ENCODE measurements at regions not wholly inside any gene's neighbourhood (a gene's known extent, or its start where the extent isn't known, plus 50 kb on each side); places are given as distances from the start of the nearest gene placed in this dataset.

DNA sequence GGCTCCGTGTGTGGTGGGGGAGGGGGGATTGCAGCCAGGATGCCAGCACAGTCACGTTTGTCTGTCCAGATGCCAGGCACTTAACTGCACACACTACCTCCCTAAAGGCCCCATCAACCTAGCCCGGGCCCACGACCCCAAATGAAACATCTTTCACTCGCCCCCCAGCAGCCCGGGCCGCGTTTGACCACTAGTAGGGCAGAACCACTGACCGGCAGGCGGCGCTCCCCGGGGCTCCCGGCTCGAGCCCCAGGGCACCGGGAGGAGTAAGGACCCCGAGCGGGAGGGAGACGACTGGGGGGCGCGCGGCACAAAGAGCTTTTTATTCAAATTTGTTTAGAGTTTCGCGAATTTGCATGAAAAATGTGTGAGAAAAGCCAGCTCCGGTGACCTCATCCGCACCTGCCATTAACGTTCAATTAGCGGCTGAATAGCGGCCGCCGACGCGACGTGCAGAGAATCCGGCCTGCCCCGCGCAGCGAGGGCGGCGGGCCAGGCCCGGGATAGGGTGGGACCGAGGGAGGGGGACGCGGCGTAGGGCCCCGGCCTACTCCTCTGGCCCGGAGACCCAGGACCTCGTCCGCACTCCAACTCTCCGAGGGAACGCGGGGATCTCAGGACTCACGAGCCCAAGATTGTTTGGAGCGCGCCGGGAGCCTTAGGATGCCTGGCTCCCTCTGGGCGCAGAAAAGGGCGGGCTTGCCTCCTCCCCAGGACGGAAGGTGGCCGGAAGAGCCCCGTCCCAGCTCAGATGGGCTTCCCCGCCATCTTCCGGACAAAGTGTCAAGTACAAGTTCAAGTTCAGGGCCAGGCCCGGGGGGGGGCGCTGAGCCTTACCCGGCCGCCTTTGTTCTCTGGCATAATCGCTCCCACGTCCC is 64.9 kb upstream of the POLG start:
- DNase-seq = no peak

DNA sequence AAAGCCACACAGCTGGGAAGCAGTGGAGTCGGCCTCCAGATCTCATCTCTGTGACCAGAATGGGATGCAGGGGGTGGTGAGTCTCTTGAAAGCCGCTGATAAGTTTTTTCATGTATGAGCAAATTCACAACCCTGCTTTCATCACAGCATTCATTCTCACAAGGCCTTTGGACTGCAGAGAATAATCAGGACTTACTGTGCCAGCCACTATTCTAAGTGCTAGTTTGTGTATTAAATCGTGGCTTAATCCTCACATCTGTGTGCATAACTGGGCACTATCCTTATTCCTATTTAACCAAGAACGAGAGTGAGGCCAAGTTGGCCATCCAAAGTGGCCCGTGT is 64.2 kb upstream of the POLG start:
- DNase-seq = no peak

DNA sequence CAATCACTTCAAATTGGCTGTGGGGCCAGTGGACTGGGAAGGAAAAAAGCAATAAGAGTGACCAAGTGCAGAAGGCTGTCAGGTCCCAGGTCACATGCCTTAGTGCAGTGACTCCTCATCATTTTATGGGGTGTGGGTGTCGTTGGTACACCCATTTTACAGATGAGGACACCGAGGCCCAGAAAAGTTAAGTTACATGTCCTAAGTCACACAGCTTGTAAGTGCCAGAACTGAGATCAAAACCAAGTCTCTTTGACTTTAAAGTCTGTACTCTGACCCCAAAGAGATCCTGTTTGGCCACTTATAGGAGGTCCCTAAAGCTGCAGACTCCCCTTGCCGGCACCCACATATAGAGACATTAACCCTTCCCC is 63.0 kb upstream of the POLG start:
- DNase-seq = no peak

DNA sequence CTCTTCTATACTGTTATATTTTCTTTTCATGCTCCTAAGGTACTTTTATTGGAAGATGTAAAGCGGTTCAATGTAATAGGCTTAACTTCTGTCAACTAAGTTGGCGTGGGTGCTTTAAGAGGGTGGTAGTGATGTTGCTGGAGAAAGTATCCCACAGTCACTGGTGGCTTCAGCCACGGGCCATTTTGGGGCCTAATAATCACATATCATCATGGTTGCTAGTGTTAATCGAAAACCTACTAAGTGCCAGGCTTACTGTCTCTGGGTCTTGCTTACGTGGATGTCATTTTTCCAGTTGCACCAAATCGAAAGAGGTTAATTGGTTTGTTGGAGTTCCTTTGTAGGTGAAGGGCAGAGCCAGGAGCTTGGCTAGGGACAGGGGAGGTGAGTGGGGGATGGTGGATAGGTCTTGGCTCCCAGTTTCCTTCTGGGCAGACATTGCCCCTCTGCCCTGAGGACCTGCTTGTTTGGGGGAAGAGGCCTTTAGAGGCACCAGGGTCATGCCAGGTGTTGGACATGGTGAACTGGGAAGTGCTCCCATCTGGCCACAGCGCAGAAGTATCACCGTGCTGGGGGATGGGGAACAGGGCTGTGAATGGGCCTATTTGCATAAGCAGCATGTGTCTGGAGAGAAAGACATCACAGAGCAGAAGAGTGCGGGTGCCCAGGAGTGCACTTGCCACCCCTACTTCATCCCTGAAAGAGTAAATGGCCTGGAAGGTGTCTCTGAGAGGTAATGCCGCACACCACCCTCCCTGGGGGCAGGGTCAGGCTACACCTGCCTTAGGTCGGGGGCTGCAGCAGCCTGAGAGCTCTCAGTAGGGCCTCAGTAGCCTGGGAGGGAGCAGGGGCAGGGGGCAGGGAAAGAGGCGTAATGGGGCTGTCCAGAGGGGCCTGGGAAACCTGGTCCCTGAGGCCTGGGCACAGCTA is 62.4 kb upstream of the POLG start:
- DNase-seq = no peak

DNA sequence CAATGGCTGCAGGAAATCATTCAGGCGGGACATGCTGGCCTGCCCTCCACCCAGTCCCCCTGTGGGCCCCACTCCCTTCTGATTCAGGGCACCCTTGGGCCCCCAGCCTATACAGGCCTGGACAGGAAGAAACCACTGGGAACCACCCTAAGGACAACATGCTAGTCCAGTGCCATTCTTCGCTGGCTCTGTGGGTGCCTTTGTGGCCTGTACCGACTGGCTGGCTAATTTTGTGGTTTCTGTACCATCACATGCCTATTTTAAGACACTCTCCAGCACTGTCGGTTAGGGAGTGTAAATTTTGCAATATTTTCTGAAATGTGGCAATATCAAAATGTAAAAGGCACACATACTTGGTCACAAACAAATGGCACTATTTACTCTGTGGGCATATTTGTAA is 61.4 kb upstream of the POLG start:
- DNase-seq = no peak

DNA sequence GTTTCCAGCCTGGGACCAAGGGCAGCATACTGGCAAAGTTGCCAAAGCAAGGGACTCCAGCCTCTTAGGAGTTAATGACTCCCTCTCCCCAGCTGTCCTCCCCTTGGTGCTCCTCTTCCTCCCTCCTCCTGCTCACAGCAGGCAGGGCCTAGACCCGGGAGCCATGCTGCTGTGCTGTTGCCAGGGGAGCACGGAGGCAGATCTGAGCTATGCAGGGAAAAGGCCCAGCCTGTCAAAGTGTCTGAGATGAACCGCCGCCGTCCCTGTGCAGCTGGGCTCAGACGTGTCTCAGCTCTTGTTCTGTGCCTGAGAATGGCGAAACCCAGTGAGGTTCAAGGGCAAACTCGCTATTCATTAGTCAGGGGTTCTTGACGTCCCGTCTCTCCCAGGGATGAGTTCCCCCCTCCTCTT is 60.8 kb upstream of the POLG start:
- no peak for DNase-seq

DNA sequence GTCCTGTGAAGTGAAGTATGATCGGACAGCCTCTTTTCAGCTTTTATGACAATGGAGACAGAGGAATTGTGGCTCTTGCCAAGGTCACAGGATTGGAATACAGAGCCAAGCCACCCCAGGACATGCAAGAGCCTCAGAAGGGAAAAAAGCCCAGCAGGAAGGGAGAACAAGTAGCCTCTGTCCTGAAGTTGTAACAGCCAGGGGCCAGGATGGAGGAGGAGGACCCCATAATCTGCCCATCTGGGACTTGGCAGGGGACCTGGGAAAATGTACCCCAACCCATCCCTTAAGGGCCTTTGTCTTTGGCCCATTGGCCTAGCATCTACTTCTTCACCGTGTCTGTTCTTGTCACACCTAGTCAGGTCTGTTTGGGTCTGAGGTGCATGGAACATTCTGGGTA is 60.4 kb upstream of the POLG start:
- DNase-seq = no peak

DNA sequence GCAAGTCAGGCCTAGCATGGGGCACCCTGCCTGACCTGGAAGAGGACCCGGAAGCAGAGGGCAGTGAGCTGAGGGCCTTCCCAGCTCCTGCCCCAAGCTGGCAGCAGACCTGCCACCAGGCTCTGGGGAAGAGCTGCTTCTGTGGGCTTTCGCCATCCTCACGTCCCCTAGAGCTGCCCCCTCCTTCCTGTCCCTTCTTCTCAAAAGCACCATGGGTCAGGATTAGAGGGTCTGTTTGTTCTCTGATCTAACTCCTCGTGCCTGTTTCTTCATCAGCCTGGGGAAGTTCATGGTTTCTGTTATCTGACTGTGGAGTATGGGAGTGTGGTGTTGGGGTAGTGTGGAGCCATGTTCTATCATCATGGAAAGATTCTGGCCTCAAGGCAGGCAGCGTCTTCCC is 58.4 kb upstream of the POLG start:
- no peak for DNase-seq

DNA sequence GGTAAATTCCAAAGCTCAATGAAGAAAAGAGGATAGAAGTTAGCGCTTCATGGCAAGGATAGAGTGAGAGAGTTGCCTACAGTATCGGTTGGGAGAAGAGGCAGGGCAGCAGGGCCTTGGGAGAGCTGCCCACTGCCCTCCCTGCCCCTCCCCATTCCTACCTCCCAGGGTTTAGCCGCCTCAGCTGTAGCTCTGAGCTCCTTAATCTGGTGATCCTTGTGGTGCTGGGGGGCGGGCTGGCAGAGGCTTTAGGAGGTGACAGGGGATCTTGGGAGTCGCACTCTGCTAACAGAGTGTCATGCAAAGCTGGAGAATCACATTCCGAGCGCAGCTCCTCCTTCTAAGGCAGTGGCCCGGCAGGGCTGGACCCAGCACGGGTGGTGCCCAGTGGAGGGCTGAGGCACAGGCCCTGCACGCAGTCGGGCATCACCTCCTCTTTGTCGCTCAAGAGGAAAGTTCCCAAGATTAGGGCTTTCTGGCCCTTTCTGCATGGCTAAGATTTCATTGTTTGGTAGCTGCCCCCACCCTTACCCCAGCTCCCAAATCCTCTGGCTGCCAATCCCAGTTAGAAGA is 57.1 kb upstream of the POLG start:
- no peak for DNase-seq

DNA sequence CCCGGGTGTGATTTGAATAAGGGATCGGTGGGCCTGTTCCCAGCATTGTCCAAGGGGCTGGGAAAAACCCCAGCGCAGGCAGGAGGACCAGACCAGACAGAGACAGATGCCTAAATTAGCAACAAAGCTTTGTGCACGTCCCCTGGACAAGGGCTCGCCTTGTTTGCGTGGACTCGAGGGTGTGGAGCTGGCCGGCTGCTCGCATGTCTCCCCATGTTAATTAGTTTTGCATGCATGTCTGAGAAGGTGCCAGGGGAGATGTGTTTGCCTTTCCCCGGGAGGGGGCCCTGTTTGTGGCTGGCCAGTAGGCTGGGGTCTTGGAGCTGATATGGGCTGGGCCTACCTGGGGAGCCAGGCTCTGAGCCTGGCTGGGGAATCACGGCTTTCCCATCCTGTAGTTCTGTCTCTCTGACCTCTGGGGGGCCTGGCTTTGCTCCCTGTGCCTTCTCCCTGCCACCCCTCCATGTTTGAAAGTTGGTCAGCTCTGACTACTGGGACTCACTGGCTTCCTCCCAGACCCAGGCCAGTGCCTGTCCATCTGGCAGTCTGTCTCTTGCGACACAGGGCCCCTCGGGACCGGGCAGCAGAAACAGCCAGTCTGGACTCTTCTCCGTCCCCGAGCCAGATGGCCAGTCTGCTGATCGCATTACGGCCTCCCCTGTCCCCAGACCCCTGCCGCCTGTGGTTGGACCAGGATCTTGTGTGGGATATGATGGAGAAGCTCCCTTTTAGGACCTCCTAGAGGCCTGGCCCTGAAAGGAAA is 55.4 kb upstream of the POLG start:
- DNase-seq = no peak

DNA sequence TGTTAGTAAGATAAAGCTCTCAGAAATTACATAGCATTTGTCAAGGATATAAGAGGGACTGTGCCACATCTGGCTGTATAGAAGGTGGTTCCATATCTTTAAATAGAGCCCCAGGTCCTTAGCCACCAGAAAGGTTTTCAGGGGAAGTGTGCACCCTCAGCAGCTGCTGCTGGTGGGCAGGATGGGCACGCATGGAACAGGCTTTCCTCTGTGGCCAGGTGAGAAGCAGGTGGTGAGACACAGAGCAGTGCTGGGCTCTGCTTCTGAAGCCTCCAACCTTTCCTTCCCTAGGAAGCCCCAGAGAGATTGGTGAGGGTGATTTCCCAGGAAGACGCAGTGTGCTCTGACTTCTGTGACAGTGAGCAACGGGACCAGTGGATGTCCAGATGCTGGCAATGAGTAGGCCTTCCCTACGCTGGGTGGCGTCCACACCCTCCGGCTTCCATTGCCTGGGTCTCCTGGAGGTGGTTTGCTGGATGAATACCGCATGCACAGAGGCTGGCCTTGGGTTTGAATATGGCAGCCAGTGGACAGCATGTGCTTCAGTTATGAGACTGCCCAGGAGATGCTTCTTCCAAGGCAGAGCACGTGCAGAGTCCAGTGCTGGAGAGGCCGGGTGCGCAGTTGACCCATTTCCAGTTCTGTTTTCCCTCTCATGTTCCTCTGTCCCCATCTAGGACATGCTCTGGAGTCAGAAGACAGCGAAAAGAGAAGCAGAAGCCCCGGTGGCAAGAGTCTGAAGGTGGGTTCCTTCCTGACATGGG is 52.7 kb upstream of the POLG start:
- no peak for DNase-seq

DNA sequence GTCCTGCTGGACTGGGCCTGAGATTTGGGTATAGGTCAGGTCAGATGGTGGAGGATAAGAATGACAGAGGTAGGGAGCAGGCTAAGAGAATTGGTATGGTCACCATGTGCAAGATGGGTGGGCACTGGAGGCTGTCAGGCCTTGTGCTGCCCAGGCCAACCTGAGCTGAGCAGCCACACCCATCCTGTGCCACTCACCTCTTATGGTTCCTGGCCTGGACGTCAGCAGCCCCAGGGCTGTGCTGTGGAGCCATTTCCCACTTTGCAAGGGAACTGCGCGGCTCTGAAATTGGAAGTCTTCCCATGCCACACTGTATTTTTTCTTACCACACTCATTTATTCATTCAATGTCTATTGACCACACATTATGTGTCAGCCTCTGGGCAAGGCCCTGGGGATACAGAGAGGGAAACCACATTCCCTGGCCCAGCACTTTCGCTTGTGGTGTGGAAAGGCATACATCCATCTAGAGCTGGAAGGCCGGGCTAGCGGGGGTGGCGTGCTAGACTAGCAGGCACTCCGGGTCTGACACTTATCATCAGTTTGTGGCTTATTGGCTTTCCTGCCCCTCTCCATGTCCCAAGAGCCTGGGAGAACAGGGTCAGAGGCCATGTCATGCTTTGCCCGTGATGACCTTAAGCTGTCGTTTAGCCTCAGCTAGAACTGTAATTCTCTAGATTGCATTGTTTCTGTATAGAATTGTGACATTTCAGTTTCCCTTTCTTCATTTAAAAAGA is 51.1 kb upstream of the POLG start:
- no peak for DNase-seq
